ENCODE measurements at regions not wholly inside any gene's neighbourhood (a gene's known extent, or its start where the extent isn't known, plus 50 kb on each side); places are given as distances from the start of the nearest gene placed in this dataset.
"Not testable (repeated sequence)": the region's sequence is repeated elsewhere in the genome, so short reads cannot be mapped to it uniquely, and the experiment has no call there.

GRCh38 chr4:12609212-12609875, 874.8 kb downstream of the RAB28 start:
- TF ChIP-seq, protein P1, sequence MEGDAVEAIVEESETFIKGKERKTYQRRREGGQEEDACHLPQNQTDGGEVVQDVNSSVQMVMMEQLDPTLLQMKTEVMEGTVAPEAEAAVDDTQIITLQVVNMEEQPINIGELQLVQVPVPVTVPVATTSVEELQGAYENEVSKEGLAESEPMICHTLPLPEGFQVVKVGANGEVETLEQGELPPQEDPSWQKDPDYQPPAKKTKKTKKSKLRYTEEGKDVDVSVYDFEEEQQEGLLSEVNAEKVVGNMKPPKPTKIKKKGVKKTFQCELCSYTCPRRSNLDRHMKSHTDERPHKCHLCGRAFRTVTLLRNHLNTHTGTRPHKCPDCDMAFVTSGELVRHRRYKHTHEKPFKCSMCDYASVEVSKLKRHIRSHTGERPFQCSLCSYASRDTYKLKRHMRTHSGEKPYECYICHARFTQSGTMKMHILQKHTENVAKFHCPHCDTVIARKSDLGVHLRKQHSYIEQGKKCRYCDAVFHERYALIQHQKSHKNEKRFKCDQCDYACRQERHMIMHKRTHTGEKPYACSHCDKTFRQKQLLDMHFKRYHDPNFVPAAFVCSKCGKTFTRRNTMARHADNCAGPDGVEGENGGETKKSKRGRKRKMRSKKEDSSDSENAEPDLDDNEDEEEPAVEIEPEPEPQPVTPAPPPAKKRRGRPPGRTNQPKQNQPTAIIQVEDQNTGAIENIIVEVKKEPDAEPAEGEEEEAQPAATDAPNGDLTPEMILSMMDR (IDR thresholded peaks at IDR 0.05 in 4 of 5, conservative IDR thresholded peaks at IDR 0.05 in 1 of 5), result not testable (repeated sequence)
- not testable (repeated sequence) for TF ChIP-seq POLR2A (IDR thresholded peaks at IDR 0.05)
